AG09319 (cell line): ENCODE measurements at regions not wholly inside any gene's neighbourhood (a gene's known extent, or its start where the extent isn't known, plus 50 kb on each side); places are given as distances from the start of the nearest gene placed in this dataset.

ENCODE experiments used
- DNase-seq: peaks from one replicate; pipeline ENCODE4 v3.0.0-alpha.2; 2010; ENCODE audit warnings: low read depth; ENCODE audit errors: extremely low read depth
- TF ChIP-seq, protein P1 (sequence below): IDR thresholded peaks from 2 replicates; pipeline ENCODE4 v1.5.1; 2011; ENCODE audit warnings: low read depth, mild to moderate bottlenecking, inconsistent platforms, low read length, moderate library complexity

DNA sequence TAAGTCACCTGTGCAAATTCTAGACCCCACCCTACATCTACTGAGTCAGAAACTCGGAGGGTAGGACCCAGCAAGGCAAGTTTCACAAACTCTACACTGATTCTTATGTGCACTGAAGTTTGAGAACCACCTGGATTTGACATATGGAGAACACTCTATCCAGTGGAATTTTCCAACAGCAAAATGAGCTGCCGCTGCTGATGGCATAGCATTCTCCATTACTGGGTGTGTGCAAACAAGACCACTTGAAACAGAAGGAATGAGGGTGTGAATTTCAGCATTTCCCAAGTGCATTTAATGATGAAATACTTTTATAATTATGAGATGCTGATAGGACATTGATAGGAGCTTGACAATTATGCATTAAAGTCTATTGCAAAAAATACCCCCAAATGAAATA, 229.1 kb upstream of the IL12B start:
- TF ChIP-seq, protein P1, sequence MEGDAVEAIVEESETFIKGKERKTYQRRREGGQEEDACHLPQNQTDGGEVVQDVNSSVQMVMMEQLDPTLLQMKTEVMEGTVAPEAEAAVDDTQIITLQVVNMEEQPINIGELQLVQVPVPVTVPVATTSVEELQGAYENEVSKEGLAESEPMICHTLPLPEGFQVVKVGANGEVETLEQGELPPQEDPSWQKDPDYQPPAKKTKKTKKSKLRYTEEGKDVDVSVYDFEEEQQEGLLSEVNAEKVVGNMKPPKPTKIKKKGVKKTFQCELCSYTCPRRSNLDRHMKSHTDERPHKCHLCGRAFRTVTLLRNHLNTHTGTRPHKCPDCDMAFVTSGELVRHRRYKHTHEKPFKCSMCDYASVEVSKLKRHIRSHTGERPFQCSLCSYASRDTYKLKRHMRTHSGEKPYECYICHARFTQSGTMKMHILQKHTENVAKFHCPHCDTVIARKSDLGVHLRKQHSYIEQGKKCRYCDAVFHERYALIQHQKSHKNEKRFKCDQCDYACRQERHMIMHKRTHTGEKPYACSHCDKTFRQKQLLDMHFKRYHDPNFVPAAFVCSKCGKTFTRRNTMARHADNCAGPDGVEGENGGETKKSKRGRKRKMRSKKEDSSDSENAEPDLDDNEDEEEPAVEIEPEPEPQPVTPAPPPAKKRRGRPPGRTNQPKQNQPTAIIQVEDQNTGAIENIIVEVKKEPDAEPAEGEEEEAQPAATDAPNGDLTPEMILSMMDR = no peak

DNA sequence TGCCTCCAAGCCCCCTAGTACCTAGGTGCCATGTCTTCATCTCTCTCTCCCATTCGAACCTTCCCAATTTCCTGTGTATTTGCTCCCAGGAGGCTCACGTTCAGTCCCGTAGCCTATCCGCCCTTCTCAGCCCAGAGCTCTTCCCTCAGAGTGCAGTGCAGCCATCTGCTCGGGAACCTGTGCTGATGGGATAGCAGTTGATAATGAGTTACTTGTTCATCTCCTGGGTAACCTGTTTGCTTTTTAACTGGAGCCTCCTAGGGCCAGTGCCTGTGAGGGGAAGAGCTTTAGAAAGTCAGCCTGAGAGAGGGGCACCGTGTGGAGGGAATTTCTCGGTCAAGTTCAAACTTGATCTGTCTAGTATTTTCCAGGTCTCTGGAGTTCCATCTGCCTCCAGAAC, 229.8 kb upstream of the IL12B start:
- no peak for DNase-seq
- TF ChIP-seq, protein P1 = no peak

More for the DNA sequence above, 229.1 kb upstream of the IL12B start:
- DNase-seq = no peak

DNA sequence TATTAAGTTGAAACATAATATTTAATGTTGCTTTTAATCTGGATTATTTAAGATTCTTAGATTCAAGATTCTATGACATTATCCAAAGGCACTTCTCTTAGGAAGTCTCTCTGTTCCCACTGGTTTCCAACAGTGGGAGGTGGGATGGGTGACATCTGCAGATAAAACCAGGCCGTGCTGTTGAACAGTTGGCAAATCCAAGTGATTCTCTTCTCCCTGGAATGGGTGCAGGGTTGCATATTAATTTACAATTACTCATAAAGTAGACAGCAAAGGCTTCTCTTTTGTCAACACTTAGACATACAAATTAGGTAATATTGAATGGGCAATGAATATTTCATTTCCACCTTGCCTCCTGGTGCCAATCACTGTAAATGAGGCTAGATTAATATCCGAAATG, 233.7 kb upstream of the IL12B start:
- TF ChIP-seq, protein P1 = no peak
- no peak for DNase-seq

DNA sequence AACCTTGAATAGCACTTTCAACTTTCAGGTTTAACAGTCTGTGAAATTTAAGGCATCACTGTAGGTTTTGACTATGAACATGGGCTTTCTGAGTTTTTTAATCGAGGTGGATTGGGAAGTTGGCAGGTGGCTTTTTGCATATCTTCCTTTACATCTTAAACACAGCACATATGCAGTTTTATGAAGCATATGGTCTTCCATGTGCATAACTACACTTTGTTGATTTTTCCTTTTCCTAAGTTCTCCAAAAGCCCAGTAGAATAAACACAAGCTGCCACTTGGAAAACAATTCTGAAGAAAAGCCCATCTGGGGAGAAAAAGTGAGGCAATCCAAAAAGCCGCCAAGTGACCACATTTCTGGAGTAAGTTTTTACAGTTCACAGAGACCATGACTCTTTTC, 236.5 kb upstream of the IL12B start:
- no peak for DNase-seq
- TF ChIP-seq, protein P1 = no peak

DNA sequence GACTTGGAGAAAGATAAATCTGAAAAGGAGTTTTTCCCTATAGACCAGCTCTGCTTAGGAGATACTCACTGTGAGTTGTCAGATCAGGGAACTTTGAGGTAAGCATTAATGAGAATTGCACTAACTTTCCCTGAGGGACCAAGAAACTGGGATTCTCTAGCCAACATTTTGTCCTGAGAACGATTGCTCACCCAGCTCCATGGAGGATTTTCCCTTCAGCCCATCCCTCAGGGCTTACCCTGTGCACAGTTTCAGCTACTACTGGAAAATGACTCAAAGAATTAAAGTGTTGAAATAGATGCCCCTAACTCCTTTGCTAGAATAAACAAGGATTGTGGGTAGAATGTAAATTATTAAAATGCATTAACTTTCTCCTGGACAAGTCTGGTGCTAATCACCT, 237.2 kb upstream of the IL12B start:
- no peak for DNase-seq
- TF ChIP-seq, protein P1 = no peak

DNA sequence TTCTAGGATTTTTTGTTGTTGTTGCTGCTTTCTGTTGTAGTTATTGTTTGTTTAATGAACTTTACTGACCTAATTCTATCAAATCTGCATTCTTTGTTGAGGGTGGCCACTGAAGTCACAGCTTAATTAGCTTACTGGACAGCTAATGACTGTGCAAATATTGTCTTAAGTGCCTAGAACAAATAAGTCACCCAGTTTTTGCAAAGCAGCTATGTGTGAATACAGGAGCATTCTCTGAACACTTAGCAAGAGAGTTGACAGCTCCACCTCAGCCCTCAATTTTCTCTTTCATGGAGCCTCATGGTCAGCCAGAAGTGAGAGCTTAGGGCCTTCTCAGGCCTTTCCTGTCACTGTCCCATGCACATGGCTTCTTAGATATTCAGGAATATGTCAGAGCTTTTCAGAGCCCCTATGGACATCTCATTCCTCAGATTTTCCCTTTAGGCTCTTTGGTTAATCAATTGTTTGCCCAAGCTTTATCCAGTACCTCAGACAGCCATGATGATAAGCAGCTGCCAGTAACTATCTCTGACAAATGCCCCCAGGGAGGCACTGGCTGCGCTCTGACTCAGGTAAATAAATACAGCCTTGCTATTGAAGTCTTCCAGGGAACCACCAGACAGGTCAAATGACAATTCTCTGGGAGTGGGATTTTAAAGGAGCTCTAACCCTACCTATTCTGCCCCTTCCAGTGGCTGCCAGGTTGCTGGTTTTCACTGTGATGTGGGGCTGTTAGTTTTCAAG, 241.4 kb upstream of the IL12B start:
- TF ChIP-seq, protein P1 = no peak
- no peak for DNase-seq

DNA sequence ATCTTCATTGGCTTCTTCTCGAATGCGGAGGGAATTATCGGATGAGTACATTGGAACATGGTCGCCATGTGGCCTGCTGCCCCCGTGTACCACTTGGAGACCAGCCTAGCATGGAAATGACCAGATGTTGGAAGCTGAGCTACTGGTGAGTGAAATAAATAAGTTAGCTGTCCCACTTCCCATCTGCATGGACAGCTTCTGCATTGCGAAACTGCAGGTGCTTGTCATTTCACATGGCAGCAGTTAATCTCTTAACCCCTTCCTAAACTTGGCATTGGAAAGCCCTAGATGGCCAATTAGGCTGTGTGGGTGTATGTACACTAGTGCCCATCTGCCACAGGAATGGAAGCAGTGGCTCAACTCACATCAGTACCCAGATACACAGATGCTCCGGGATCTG, 246.6 kb upstream of the IL12B start:
- DNase-seq = no peak
- TF ChIP-seq, protein P1 = no peak
